Stimulated activated CD4-positive, alpha-beta T cell treated with anti-CD3 and anti-CD28 coated beads, Interleukin-4, amount 100 ng/mL, for 48 hours (primary cell): ENCODE measurements at regions not wholly inside any gene's neighbourhood (a gene's known extent, or its start where the extent isn't known, plus 50 kb on each side); places are given as distances from the start of the nearest gene placed in this dataset.
"Not testable (repeated sequence)": the region's sequence is repeated elsewhere in the genome, so short reads cannot be mapped to it uniquely, and the experiment has no call there.

ENCODE experiments used
- DNase-seq, 2 donors: peaks; one replicate each; pipeline ENCODE4 v3.0.0-alpha.2; 2020; ENCODE audit warnings: low read depth in 2 of 2

DNA sequence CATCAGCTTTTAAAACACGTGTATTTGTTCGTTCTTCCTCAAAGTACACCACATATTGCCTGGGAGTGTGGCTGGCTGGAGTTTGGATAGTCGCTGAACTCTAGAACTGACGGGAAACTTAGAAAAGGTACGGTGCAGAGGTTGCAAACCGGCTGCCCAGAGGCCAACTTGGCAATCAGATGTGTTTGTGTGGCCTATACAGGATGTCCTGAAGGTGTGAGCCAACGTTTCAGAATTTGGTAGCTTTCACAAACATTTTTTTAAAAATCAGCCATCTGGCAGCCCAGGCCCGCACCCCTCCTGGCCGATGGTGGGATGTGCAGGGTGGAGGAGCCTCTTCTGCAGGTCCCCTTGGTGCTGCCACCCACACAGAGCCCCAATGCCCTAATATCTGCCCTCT is 73.6 kb upstream of the SLC25A33 start:
- no peak for DNase-seq

DNA sequence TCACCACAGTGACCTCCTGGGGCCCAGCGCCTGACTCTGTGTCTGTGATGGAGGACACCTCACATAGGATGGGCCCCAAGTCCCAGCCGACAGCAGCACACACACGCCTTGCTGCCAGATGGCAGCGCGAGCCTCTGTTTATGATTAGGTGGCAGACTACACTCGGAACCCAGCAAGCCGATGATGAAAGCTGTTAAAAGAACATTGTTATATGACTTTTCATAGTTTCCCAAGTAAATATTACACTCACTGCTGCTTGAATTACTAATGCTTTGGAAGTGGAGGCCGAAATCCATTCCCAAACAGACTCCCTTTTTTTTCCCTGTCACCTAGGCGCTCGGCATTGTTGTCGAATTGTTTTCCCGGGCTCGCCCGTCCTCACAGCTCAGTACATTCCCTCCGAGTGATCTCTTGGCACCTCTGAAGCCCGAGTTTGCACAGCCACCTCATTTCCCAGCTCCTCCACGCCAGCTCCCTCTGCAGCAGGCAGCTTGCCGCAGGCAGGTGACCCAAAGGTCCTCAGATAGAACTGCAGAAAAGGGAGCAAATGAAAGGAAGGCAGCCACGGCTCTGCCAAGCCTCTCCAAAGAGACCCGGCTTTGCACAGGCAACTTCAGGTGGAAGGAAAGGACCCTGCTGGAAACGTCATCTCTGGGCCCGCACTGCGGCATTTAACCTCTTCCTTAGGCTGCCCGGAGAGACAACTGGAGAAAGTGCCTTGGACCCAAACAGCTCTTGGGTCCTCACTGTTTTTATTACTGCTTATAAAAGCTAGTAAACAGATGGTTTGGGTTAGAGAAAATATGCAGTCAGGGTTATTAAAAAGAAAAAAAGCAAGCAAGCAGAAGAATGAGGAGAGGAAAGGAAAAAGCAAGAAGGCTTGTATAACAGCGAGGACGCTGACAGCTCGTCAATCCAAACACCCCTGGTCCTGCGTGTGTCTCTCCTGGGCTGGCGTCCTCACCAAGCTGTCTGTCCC is 72.2 kb upstream of the SLC25A33 start:
- no peak for DNase-seq

DNA sequence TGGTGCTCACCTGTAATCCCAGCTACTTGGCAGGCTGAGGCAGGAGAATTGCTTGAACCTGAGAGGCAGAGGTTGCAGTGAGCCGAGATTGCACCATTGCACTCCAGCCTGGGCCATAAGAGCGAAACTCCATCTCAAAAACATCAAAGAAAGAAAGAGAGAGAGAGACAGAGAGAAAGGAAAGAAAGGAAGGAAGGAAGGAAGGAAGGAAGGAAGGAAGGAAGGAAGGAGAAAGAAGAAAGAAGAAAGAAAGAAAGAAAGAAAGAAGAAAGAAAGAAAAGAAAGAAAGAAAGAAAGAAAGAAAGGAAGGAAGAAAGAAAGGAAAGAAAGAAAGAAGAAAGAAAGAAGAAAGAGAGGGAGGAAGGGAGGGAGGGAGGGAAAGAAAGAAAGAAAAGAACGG is 69.4 kb upstream of the SLC25A33 start:
- DNase-seq, result not testable (repeated sequence)

DNA sequence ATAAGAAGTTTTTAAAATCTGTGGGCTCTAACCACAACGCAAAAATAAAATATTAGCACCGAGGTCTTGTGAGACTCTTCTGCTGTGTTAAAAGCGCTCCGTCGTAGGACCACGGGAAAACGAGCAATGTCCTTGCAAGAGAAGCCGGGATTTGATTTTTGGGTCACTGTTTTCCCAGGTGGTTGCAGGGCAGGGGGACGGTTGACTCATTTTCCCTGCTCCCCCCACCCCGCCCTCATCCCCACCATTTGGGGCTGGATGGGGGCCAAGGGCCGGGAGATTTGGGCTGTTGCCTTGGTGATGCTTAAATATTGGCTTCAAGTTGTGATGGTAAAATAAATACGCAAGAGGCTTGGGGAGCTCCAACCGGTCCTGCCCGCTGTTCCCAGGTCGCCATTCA is 67.6 kb upstream of the SLC25A33 start:
- no peak for DNase-seq

DNA sequence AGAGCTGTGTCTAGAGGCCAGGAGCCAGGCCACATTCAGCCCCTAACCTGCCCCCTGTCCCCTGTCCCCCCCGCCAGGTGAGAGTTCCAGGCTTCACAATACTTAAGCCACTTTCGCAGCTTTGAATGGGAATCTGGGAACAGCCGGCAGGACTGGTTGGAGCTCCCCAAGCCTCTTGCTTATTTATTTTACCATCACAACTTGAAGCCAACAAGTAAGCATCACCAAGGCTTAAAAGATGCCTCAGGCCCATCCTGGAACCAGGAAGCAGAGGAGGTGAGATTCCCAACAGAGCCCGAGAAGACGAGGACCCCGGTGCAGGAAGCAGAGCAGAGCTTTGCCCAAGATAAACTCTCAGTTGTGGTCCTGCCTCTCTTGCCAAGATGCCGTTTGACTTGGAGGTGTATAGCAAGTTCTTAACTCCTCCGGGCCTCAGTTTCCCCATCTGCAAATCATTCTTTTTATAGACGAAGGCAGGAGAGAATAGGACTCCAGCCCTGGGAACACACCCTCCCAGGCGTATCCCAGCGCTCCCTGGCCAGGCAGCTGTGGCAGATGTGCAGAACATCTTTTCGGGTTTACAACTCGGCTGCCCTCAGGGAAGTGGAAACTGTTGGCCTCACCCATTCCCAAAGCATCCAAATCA is 66.8 kb upstream of the SLC25A33 start:
- DNase-seq, result no peak

DNA sequence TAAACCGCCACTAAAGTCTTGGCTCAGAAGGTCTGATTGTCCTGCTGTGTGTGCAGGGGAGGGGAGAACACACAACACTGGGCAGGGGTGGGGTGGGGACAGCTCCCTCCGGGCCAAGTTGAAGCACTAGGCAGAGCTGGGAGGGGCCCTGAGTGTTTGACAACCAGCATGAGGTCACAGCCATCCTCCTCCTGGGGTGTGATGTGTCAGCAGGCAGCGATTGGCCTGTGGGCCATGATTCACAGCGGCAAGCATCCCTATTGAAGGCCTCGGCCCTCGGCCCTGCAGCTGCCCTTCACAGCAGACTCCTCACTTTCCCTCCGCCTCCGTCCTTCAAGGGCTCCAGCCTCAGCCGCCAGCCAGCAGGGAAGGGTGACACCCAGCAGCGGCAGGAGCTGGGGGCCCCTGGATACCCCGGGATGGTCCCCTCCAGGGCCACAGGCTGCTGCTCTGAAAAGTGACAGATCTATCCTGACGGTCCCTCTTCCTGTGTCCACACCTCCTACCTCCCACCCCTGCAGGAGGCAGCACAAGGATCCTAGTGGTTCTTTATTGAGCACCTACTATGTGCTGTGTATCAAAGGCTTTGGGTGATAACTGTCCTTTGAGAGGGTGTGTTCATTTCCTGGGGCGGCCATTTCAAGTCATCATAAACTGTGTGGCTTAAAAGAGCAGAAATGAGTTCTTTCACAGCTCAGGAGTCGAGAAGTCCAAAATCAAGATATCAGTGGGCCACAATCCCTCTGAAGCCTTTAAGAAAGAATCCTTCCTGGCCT is 66.0 kb upstream of the SLC25A33 start:
- no peak for DNase-seq

DNA sequence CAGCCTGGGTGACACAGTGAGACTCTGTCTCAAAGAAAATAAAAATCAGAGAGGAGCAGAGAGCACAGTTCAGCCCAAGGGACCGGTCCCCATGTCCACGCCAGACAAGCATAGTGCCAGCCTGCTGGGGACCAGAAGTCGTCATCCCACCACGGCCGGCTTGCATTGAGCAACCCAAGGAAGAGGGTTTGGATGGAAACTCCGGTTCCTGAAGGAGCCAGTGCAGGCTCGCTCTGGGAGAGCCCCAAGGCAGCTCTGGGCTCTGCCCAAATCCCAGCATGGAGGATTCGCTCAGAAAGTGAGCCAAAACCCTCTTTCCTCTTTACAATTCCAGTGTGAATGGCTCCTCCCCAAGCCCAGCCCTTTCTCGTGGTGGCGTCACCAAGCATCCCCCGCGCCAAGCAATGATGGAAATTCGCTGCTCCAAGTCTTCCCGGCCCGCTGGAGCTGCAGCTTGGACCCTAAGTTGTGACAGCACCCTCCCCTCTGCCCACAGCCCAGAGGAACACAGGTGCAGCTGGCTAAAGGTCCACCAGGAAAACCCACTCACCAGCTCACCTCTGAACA is 64.1 kb upstream of the SLC25A33 start:
- no peak for DNase-seq

DNA sequence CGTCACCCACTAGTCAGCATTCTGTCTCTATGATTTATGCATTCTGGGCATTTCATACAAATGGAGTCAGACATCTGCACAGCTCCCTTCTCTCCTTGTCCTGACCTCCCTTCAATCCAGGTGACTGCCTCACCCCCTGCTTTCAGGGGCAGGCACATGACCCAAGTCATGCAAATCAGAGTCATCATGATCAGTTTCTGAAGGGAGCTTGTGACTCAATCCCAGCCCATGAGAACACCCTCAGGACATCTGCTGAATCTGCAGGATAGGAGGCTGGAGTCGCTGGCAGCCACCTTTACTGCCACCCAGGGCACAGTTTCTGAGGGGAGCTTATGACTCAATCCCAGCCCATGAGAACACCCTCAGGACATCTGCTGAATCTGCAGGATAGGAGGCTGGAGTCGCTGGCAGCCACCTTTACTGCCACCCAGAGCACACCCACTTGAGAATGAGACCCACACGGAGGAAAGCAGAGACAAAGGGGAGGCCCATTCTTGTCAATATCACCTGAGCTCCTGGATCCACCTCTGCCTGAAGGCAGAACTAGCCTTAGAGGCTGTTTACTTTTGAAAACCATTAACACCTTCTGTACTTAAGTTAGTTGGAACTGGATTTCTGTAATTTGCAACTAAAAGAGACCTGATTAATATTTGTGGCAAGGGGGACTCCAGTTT is 62.3 kb upstream of the SLC25A33 start:
- DNase-seq, result no peak

DNA sequence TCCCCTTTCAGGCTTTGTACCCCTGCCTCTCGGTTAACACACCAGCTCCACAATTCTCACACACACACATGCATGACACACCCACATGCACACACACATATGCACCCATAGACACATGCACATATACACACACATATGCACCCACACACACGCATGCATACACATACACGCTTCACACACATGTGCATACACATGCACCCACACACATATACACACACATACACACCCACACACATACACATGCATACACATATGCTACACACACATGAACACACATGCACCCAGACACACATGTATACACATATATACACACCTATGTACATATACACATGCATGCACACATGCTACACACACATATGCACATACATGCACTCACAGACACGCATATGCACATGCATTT is 61.7 kb upstream of the SLC25A33 start:
- no peak for DNase-seq

DNA sequence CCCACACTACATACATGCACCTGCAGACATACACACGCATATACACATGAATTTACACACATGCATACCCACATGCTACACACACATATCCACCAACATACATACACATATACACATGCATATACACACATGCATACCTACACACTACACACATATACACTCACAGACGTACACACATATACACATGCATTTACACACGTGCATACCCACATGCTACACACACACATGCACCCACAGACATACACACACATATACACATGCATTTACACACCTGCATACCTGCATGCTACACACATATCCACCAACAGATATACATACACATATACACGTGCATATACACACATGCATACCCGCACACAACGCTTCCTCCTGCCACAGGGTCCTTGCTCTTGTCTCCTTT is 61.2 kb upstream of the SLC25A33 start:
- DNase-seq, result no peak

DNA sequence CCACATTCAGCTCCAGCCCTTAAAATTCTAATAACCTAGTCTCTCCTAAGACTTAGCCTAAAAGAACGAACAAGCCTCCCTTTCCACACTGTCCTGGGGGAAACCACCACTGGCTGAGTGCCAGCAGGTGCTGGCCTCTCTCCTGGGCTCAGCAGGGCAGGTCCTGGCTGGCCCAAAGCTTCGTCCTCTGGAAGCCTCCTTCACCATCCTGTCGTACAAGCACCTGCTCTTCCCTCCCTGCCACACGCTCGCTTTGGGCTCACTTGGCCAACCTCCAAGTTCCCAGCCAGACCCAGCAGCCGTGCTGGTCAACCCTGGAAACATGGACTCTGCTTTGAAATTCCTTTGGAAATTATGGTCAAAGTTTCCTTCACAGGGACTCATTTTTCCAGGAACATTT is 58.2 kb upstream of the SLC25A33 start:
- no peak for DNase-seq

DNA sequence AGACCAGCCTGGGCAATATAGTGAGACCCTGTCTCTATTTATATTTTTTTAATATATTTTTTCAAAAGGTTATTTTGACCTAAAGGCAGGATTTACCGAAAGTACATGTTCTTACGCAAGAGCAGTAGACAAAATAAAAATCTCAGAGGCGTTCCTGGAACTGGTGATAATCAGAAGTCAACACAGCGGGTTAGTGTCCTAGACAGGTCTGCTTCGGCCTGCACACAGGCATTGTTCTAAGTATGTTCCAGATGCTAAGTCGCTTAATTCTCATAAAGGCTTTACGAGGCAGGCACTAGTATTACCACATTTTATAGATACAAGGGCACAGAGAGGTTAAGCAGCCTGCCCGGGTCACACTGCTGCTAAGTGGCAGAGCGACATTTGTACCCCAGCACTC is 56.9 kb upstream of the SLC25A33 start:
- no peak for DNase-seq

DNA sequence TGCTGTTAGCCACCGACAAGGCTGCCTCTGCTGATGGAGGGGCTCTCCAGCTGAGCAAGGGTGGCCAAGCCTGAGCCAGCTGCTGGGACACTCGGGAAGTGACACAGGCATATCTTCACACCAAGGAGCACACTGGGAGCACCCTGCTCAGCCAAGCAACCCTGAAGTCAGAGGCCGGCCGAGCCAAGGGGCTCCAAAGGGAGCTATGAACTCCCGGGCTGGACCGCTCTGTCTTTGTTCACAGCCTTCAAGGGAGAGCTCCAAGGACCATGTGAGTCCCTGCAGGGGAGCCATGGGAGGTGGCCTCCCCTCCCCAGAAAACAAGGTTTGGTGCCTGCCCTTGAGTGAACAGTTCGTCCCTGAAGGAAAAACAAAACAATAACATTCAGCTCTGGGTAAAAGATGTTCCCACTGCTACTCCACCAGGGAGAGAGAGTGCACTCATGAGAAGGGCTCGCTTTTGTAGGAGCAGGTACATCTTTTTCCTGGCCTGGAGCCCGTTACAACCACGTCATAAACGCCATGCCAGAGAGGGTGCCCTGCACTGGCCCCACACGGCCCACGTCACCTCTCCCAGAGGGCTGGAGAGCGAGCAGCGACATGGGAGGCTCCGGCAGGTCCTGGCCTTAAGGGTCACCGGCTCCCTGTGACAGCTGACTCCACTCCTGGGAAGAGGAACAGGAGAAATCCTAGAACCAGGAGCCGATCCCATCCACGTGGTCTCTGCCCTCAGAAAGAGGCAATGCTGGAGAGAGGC is 56.3 kb upstream of the SLC25A33 start:
- no peak for DNase-seq

DNA sequence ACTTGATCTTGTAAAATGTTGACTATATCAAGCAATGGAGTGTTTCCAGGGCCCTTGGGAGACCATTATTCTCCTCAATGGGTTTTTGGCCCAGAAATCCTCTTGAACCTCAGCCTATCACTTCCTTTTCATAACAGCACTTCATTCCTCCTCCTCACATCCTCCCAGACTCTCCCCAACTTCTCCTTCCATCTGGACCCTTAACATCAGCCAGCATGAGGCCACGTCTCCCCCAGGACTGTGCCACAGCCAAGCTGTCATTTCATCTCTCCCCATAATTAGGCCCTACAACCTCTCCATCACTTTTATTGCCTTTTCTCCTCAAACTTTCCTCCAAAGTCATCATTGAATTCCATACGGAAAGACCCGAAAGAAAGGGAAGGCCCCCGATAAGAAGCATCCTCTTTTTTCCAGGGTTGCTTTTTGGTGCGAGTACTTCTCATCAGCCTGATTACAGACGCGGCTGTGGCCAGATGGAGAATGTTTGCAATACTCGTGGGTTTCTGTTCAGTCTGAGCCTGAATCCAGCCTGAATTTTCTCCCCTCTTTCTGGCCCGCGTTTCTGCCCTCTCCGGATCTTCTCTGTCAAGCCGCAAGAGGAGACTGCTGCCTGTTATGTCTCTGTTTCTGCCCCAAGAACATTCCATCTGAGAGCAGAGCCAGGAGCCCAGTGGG is 52.7 kb upstream of the SLC25A33 start:
- DNase-seq, result no peak
